Testis (tissue), 2 donors: ENCODE measurements at regions not wholly inside any gene's neighbourhood (a gene's known extent, or its start where the extent isn't known, plus 50 kb on each side); places are given as distances from the start of the nearest gene placed in this dataset.

Experiments used
- CTCF ChIP-seq, 3 experiments: fragments of 450-650 bp in 2 of 3; fragments of 200-600 bp in 1 of 3; sonication (generic) in 1 of 3; IDR thresholded peaks; one replicate each; pipeline ENCODE4 v1.5.1; 2016 to 2019; ENCODE audit warnings: antibody characterized with exemption in 3 of 3, mild to moderate bottlenecking in 2 of 3, moderate library complexity in 1 of 3
- POLR2A ChIP-seq: fragments of 450-650 bp; IDR thresholded peaks from one replicate; pipeline ENCODE4 v1.6.1; 2017; ENCODE audit warnings: antibody characterized with exemption, mild to moderate bottlenecking, moderate library complexity

- TF ChIP-seq CTCF (IDR thresholded peaks at IDR 0.05) (no peak), POLR2A (no peak)
These were observed 261.0 kb downstream of the CDH26 start for GRCh38 chr20:60219231-60219630.
